ENCODE measurements at regions not wholly inside any gene's neighbourhood (a gene's known extent, or its start where the extent isn't known, plus 50 kb on each side); places are given as distances from the start of the nearest gene placed in this dataset.

GRCh38 chr14:105666420-105666819, 140.0 kb downstream of the TMEM121 start:
- TF ChIP-seq TAF1 (IDR thresholded peaks at IDR 0.05; ENCODE audit: low read depth) (no peak), EGR1 (IDR thresholded peaks at IDR 0.05) (no peak), FOXM1 (IDR thresholded peaks at IDR 0.05; ENCODE audit: borderline replicate concordance, low read depth) (no peak), TCF12 (IDR thresholded peaks at IDR 0.05; ENCODE audit: low read depth) (no peak), CEBPB (IDR thresholded peaks at IDR 0.05) (no peak), RAD21 (IDR thresholded peaks at IDR 0.05; ENCODE audit: low read depth) (no peak), REST (IDR thresholded peaks at IDR 0.05; ENCODE audit: low read depth) (no peak), NFIC (IDR thresholded peaks at IDR 0.05) (no peak), ZBTB7A (IDR thresholded peaks at IDR 0.05; ENCODE audit: low read depth) (no peak), EP300 (IDR thresholded peaks at IDR 0.05; ENCODE audit: borderline replicate concordance) (no peak), MAX (IDR thresholded peaks at IDR 0.05) (no peak), CREB1 (IDR thresholded peaks at IDR 0.05; ENCODE audit: low read depth) (no peak), YY1 (IDR thresholded peaks at IDR 0.05; ENCODE audit: low read depth) (no peak)
- TF ChIP-seq, protein P1, sequence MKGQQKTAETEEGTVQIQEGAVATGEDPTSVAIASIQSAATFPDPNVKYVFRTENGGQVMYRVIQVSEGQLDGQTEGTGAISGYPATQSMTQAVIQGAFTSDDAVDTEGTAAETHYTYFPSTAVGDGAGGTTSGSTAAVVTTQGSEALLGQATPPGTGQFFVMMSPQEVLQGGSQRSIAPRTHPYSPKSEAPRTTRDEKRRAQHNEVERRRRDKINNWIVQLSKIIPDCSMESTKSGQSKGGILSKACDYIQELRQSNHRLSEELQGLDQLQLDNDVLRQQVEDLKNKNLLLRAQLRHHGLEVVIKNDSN (IDR thresholded peaks at IDR 0.05) = no peak
